HL-60 (cell line): ENCODE measurements at regions not wholly inside any gene's neighbourhood (a gene's known extent, or its start where the extent isn't known, plus 50 kb on each side); places are given as distances from the start of the nearest gene placed in this dataset.

ENCODE experiments used
- DNase-seq, 2 experiments: peaks; one replicate each; pipeline ENCODE4 v3.0.0-alpha.2; 2010 to 2020; ENCODE audit warnings: low read depth in 1 of 2, low spot score in 1 of 2
- H3K27ac ChIP-seq: fragments of 250-450 bp; sonication (Bioruptor Pico); replicated peaks from 2 replicates; pipeline ENCODE4 v1.5.1; 2020; ENCODE audit warnings: mild to moderate bottlenecking, moderate library complexity
- H3K27me3 ChIP-seq: fragments of 250-450 bp; sonication (Bioruptor Pico); 2 replicates; pipeline ENCODE4 v1.5.1; 2021; ENCODE audit warnings: mild to moderate bottlenecking, moderate library complexity; ENCODE audit not compliant: insufficient read depth, poor library complexity, severe bottlenecking
- H3K4me3 ChIP-seq: replicated peaks from 2 replicates; pipeline ENCODE4 v1.5.1; 2011; ENCODE audit warnings: mild to moderate bottlenecking, control low read depth, low read length; ENCODE audit not compliant: insufficient read depth
- GABPA ChIP-seq: IDR thresholded peaks from 2 replicates; pipeline ENCODE4 v1.6.1; 2012; ENCODE audit warnings: low read depth
- POLR2AphosphoS5 ChIP-seq: IDR thresholded peaks from 2 replicates; pipeline ENCODE4 v1.6.1; 2012; ENCODE audit warnings: low read depth
- SPI1 ChIP-seq: IDR thresholded peaks from 2 replicates; pipeline ENCODE4 v1.6.1; 2012; ENCODE audit warnings: low read depth, mild to moderate bottlenecking, borderline replicate concordance
- TF ChIP-seq, protein P1 (sequence below): IDR thresholded peaks from one replicate; pipeline ENCODE4 v1.5.1; 2011; ENCODE audit warnings: low read length, control low read depth, inconsistent platforms; ENCODE audit not compliant: insufficient read depth
- TF ChIP-seq, protein P2 (sequence below): IDR thresholded peaks from 2 replicates; pipeline ENCODE4 v1.6.1; 2012; ENCODE audit warnings: low read depth; ENCODE audit not compliant: insufficient replicate concordance

DNA sequence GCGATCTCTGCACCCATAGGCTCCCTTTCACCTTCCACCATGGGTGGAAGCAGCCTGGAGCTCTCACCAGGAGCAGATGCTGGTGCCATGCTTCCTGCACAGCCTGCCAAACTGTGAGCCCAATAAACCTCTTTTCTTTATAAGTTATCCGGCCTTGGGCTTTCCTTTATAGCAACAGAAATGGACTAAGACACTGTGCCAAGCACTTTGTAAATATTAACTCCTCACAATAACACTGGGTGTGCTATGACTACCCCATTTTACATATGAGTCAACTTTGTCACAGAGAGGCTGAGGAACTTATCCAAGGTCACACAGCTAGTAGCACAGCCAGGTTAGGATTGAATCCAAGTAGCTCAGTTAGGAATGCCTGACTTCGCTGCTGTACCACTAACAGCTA lies 79.7 kb upstream of the KCNMA1 start:
- DNase-seq: no peak
- peaks cover 3% of the 10 kb centered on the region for H3K27me3 ChIP-seq
- no peak overlapping the region for H3K4me3 ChIP-seq
- no peak overlapping the region for H3K27ac ChIP-seq
- TF ChIP-seq, protein P1, sequence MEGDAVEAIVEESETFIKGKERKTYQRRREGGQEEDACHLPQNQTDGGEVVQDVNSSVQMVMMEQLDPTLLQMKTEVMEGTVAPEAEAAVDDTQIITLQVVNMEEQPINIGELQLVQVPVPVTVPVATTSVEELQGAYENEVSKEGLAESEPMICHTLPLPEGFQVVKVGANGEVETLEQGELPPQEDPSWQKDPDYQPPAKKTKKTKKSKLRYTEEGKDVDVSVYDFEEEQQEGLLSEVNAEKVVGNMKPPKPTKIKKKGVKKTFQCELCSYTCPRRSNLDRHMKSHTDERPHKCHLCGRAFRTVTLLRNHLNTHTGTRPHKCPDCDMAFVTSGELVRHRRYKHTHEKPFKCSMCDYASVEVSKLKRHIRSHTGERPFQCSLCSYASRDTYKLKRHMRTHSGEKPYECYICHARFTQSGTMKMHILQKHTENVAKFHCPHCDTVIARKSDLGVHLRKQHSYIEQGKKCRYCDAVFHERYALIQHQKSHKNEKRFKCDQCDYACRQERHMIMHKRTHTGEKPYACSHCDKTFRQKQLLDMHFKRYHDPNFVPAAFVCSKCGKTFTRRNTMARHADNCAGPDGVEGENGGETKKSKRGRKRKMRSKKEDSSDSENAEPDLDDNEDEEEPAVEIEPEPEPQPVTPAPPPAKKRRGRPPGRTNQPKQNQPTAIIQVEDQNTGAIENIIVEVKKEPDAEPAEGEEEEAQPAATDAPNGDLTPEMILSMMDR: no peak
- no peak for TF ChIP-seq GABPA
- no peak for TF ChIP-seq SPI1
- TF ChIP-seq, protein P2, sequence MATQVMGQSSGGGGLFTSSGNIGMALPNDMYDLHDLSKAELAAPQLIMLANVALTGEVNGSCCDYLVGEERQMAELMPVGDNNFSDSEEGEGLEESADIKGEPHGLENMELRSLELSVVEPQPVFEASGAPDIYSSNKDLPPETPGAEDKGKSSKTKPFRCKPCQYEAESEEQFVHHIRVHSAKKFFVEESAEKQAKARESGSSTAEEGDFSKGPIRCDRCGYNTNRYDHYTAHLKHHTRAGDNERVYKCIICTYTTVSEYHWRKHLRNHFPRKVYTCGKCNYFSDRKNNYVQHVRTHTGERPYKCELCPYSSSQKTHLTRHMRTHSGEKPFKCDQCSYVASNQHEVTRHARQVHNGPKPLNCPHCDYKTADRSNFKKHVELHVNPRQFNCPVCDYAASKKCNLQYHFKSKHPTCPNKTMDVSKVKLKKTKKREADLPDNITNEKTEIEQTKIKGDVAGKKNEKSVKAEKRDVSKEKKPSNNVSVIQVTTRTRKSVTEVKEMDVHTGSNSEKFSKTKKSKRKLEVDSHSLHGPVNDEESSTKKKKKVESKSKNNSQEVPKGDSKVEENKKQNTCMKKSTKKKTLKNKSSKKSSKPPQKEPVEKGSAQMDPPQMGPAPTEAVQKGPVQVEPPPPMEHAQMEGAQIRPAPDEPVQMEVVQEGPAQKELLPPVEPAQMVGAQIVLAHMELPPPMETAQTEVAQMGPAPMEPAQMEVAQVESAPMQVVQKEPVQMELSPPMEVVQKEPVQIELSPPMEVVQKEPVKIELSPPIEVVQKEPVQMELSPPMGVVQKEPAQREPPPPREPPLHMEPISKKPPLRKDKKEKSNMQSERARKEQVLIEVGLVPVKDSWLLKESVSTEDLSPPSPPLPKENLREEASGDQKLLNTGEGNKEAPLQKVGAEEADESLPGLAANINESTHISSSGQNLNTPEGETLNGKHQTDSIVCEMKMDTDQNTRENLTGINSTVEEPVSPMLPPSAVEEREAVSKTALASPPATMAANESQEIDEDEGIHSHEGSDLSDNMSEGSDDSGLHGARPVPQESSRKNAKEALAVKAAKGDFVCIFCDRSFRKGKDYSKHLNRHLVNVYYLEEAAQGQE: no peak
- TF ChIP-seq POLR2AphosphoS5: no peak

DNA sequence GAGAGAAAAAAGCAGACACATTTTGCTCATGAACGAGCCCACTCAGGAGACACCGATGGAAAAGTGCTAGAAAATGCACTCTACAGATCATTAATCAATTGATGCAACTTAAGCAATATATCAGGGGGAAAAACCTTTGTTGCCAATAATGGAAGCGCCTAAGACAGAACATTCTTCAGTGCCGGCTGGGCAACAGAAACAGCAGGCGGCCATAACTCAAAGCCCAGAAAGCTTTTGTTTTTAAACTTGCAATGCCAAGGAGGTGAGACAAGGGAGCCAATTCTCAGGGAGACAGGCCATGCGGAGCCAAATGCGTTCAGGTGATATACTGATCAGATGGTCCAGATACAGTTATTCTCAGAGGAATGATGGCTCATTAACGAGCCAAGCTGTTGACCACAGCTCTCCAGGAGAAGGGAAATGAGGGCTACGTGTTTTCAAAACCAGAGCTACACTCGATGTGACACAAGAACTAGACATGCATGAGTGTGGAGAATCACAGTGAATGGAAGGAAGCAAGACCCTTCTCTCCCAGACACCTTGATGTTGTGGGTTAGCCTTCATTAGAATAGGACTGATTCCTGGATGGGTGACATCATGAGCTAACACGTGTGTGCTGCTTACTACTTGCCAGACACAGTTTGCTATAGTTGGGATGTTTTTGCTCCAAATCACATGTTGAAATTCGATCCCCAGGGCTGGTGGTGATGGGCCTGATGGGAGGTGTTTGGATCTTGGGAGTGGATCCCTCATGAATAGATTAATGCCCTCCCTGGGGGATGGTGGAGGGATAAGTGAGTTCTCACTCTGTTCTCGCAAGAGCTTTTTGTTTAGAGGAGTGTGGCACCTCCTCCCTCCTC lies 79.1 kb upstream of the KCNMA1 start:
- DNase-seq: no peak

DNA sequence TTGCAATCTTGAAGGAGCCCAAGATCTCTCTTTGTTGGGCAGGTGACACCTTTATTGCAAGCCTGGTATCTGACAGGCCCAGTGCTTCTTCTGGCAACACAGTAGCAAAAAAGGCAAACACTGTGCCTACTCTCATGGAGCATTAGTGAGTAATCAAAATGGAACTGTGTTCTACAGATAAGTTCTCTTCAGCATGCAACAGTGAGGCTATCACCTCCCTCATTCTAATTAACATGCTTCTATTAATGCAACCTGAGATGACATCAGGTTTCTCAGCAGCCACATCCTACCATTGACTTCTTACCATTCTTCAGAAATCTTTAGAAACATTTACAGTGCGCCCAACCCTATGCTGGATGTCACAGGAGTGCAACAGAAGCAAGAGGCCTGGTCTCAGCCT lies 77.9 kb upstream of the KCNMA1 start:
- no peak overlapping the region for H3K27ac ChIP-seq
- H3K4me3 ChIP-seq: no peak overlapping the region
- no peak for DNase-seq

More for the DNA sequence above, 79.1 kb upstream of the KCNMA1 start:
- Histone ChIP-seq H3K4me3 (no peak overlapping the region), H3K27me3 (peaks cover 6% of the 10 kb centered on the region), H3K27ac (no peak overlapping the region)
- TF ChIP-seq, protein P2: no peak
- TF ChIP-seq SPI1: no peak
- TF ChIP-seq, protein P1: no peak
- no peak for TF ChIP-seq POLR2AphosphoS5
- TF ChIP-seq GABPA: no peak

More for the DNA sequence above, 77.9 kb upstream of the KCNMA1 start:
- TF ChIP-seq, protein P1: no peak
- TF ChIP-seq, protein P2: no peak
- TF ChIP-seq GABPA (no peak), SPI1 (no peak), POLR2AphosphoS5 (no peak)
- peaks cover 8% of the 10 kb centered on the region for H3K27me3 ChIP-seq
